ENCODE measurements at regions not wholly inside any gene's neighbourhood (a gene's known extent, or its start where the extent isn't known, plus 50 kb on each side); places are given as distances from the start of the nearest gene placed in this dataset.

DNA sequence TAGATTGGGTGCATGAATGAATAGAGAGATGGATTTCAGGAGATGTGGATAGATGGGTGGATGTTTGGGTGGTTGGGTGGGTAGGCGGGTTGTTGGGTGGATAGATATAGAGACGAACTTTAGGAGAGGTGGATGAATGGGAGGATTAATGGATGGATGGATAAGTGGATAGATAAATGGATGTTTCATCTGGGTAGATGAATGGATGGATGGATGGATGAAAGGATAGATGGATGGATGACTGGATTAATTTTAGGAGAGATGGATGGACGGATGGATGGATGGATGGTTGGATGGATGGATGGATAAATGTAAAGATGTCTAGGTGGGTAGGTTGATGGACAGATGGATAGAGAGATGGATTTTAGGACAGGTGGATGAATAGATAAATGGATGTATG lies 511.3 kb downstream of the MIAT start:
- H4K20me1 ChIP-seq (replicated peaks in 1 of 2; ENCODE audit: control insufficient read depth in 1 of 2, insufficient read depth in 2 of 2, low read length in 2 of 2) = no peaks in the 10 kb centered on the region
- ChIA-PET CTCF (ENCODE audit: partially characterized antibody) (no interaction called here), POLR2A (ENCODE audit: partially characterized antibody) (no interaction called here)
- no peaks in the 10 kb centered on the region for H3K79me2 ChIP-seq (ENCODE audit: control insufficient read depth in 1 of 2, insufficient read depth in 2 of 2, low read length in 2 of 2)
- 76 to 100% methylated on average over 3 of the region's 3 CpGs for WGBS, 2 experiments (ENCODE audit: extremely low coverage in 1 of 2, insufficient coverage in 1 of 2, insufficient read length in 1 of 2, insufficient replicate concordance in 2 of 2, low coverage in 1 of 2, low lambda C conversion rate in 2 of 2, missing lambda C conversion rate in 1 of 2)
- no peaks in the 10 kb centered on the region for H3K79me1 ChIP-seq (ENCODE audit: low read depth, low read length)
- H3K18ac ChIP-seq (ENCODE audit: extremely low read depth, low read length) = no peak overlapping the region
- no peak overlapping the region for H4K5ac ChIP-seq (ENCODE audit: insufficient read length, low read depth, low read length)
- no peak overlapping the region for H2BK15ac ChIP-seq (ENCODE audit: low read length)
- FAIRE-seq = no peak
- H2AK5ac ChIP-seq (ENCODE audit: low read depth, low read length) = no peak overlapping the region
- no peak overlapping the region for H3K14ac ChIP-seq (ENCODE audit: insufficient read length)
- no peak for DNase-seq (ENCODE audit: low read depth in 1 of 2, low spot score in 2 of 2)
- no peak overlapping the region for H4K8ac ChIP-seq (ENCODE audit: extremely low read depth, insufficient read depth, low read length)
- H2BK5ac ChIP-seq (ENCODE audit: low read depth, low read length) = no peak overlapping the region
- H2BK20ac ChIP-seq (ENCODE audit: low read length) = no peak overlapping the region
- no peak overlapping the region for H2AFZ ChIP-seq (ENCODE audit: low read length)
- H3K23ac ChIP-seq (ENCODE audit: insufficient read length) = no peak overlapping the region
- H3K27me3 ChIP-seq (replicated peaks in 1 of 4; ENCODE audit: control insufficient read depth in 3 of 4, extremely low read depth in 1 of 4, insufficient read depth in 3 of 4, low read length in 3 of 4) = no peaks in the 10 kb centered on the region
- H2BK12ac ChIP-seq (ENCODE audit: low read depth, low read length) = no peak overlapping the region
- H3K23me2 ChIP-seq (ENCODE audit: low read depth, low read length) = no peaks in the 10 kb centered on the region; the same call in 1 of the 2 replicates
- H3K4me1 ChIP-seq (replicated peaks in 1 of 4; ENCODE audit: control insufficient read depth in 3 of 4, insufficient read depth in 4 of 4, low read length in 3 of 4) = peaks cover 0 to 9% (median 2%) of the 10 kb centered on the region in 4 experiments; a peak in 5 of 7 replicates
- no peaks in the 10 kb centered on the region for H3K36me3 ChIP-seq (ENCODE audit: control insufficient read depth in 2 of 4, insufficient read depth in 4 of 4, low read length in 3 of 4)
- H3K27ac ChIP-seq (ENCODE audit: low read depth, low read length) = no peak overlapping the region
- H2BK120ac ChIP-seq (replicated peaks; ENCODE audit: low read depth, low read length) = no peak overlapping the region
- H3K4me2 ChIP-seq (ENCODE audit: insufficient read depth in 1 of 2, low read depth in 2 of 2, low read length in 2 of 2) = no peak overlapping the region
- no peak overlapping the region for H4K91ac ChIP-seq (replicated peaks; ENCODE audit: insufficient read length, low read length)
- H3K4me3 ChIP-seq (ENCODE audit: extremely low read depth in 1 of 4, insufficient read depth in 2 of 4, low read depth in 3 of 4, low read length in 4 of 4) = no peak overlapping the region
- H3K9ac ChIP-seq (replicated peaks in 1 of 4; ENCODE audit: extremely low read depth in 1 of 4, low read depth in 3 of 4, low read length in 3 of 4) = no peak overlapping the region
- no peak overlapping the region for H3K4ac ChIP-seq (replicated peaks; ENCODE audit: insufficient read length, low read depth, low read length)
- H3K9me3 ChIP-seq (ENCODE audit: insufficient read depth in 2 of 2, low read depth in 1 of 2, low read length in 1 of 2) = no peaks in the 10 kb centered on the region
- H3K56ac ChIP-seq (replicated peaks; ENCODE audit: insufficient read length, low read depth, low read length) = no peak overlapping the region
- TF ChIP-seq SRF (IDR thresholded peaks at IDR 0.05; ENCODE audit: low read depth, low read length) = no peak
- TF ChIP-seq SAP30 (IDR thresholded peaks at IDR 0.05; ENCODE audit: insufficient read depth, insufficient replicate concordance, low read length) = no peak
- no peak for TF ChIP-seq TAF7 (optimal IDR thresholded peaks at IDR 0.05; ENCODE audit: borderline replicate concordance, low read depth, low read length)
- no peak for TF ChIP-seq POLR2A (IDR thresholded peaks at IDR 0.05; ENCODE audit: control extremely low read depth in 1 of 2, low read depth in 2 of 2, low read length in 2 of 2)
- no peak for TF ChIP-seq CHD2 (IDR thresholded peaks at IDR 0.05; ENCODE audit: low read length)
- no peak for TF ChIP-seq JUND (IDR thresholded peaks at IDR 0.05; ENCODE audit: low read length)
- TF ChIP-seq TEAD4 (IDR thresholded peaks at IDR 0.05; ENCODE audit: low read depth, low read length) = no peak
- TF ChIP-seq, protein P1, sequence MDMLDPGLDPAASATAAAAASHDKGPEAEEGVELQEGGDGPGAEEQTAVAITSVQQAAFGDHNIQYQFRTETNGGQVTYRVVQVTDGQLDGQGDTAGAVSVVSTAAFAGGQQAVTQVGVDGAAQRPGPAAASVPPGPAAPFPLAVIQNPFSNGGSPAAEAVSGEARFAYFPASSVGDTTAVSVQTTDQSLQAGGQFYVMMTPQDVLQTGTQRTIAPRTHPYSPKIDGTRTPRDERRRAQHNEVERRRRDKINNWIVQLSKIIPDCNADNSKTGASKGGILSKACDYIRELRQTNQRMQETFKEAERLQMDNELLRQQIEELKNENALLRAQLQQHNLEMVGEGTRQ (IDR thresholded peaks at IDR 0.05; ENCODE audit: low read length) = no peak
- TF ChIP-seq BACH1 (IDR thresholded peaks at IDR 0.05; ENCODE audit: low read length) = no peak
- TF ChIP-seq HDAC2 (IDR thresholded peaks at IDR 0.05; ENCODE audit: borderline replicate concordance in 1 of 2, low read depth in 2 of 2, low read length in 2 of 2) = no peak
- no peak for TF ChIP-seq CBX8 (IDR thresholded peaks at IDR 0.05; ENCODE audit: borderline replicate concordance, low read depth, low read length)
- TF ChIP-seq, protein P2, sequence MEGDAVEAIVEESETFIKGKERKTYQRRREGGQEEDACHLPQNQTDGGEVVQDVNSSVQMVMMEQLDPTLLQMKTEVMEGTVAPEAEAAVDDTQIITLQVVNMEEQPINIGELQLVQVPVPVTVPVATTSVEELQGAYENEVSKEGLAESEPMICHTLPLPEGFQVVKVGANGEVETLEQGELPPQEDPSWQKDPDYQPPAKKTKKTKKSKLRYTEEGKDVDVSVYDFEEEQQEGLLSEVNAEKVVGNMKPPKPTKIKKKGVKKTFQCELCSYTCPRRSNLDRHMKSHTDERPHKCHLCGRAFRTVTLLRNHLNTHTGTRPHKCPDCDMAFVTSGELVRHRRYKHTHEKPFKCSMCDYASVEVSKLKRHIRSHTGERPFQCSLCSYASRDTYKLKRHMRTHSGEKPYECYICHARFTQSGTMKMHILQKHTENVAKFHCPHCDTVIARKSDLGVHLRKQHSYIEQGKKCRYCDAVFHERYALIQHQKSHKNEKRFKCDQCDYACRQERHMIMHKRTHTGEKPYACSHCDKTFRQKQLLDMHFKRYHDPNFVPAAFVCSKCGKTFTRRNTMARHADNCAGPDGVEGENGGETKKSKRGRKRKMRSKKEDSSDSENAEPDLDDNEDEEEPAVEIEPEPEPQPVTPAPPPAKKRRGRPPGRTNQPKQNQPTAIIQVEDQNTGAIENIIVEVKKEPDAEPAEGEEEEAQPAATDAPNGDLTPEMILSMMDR (IDR thresholded peaks at IDR 0.05; ENCODE audit: control extremely low read depth in 1 of 3, insufficient read depth in 1 of 3, low read depth in 1 of 3, low read length in 3 of 3) = no peak

Measured in H1 (cell line).